H1 (cell line): ENCODE measurements at regions not wholly inside any gene's neighbourhood (a gene's known extent, or its start where the extent isn't known, plus 50 kb on each side); places are given as distances from the start of the nearest gene placed in this dataset.

Experiments
- CTCF ChIA-PET: fragments of 300-600 bp; sonication (Branson Sonifier 250); formaldehyde crosslinking; loops from one replicate; lab custom pipeline; 2021; ENCODE audit not compliant: partially characterized antibody; lab: Charles Lee
- POLR2A ChIA-PET: fragments of 300-600 bp; sonication (Branson Sonifier 250); formaldehyde crosslinking; loops from one replicate; lab custom pipeline; 2021; ENCODE audit warnings: inconsistent platforms; ENCODE audit not compliant: partially characterized antibody; lab: Charles Lee
- DNase-seq, 2 experiments: peaks; one replicate each; pipeline versions ENCODE4 v3.0.0 to v3.0.0-alpha.2; 2010 to 2022; ENCODE audit warnings: low spot score in 2 of 2, low read depth in 1 of 2, mixed read lengths in 1 of 2
- FAIRE-seq: peaks from 2 replicates; lab custom pipeline; 2011; peaks lifted over from hg19 to GRCh38; lab: Jason Lieb, UNC
- H2AFZ ChIP-seq: 2 replicates; pipeline ENCODE4 v1.8.1; 2012; ENCODE audit warnings: low read length, inconsistent platforms
- H2AK5ac ChIP-seq: 2 replicates; pipeline ENCODE4 v1.6.1; 2013; ENCODE audit warnings: low read depth, low read length
- H2BK120ac ChIP-seq: replicated peaks from 2 replicates; pipeline ENCODE3; 2013; ENCODE audit warnings: low read depth, low read length, inconsistent platforms
- H2BK12ac ChIP-seq: 2 replicates; pipeline ENCODE4 v1.6.1; 2013; ENCODE audit warnings: low read depth, low read length
- H2BK15ac ChIP-seq: 2 replicates; pipeline ENCODE4 v1.6.1; 2013; ENCODE audit warnings: low read length
- H2BK20ac ChIP-seq: 2 replicates; pipeline ENCODE4 v1.6.1; 2013; ENCODE audit warnings: low read length
- H2BK5ac ChIP-seq: 2 replicates; pipeline ENCODE4 v1.6.1; 2013; ENCODE audit warnings: low read depth, low read length
- H3K14ac ChIP-seq: 2 replicates; pipeline ENCODE4 v1.6.1; 2013; ENCODE audit warnings: inconsistent platforms; ENCODE audit not compliant: insufficient read length
- H3K18ac ChIP-seq: 2 replicates; pipeline ENCODE4 v1.6.1; 2013; ENCODE audit warnings: low read length; ENCODE audit errors: extremely low read depth
- H3K23ac ChIP-seq: 2 replicates; pipeline ENCODE4 v1.6.1; 2013; ENCODE audit warnings: inconsistent platforms; ENCODE audit not compliant: insufficient read length
- H3K23me2 ChIP-seq: 2 replicates; pipeline ENCODE4 v1.6.1; 2013; ENCODE audit warnings: low read depth, low read length
- H3K27ac ChIP-seq: 2 replicates; pipeline ENCODE4 v1.6.1; 2011; ENCODE audit warnings: low read depth, low read length, inconsistent platforms
- H3K27me3 ChIP-seq, 4 experiments: replicated peaks in 1 of 4; 1 replicate in 1 of 4; 2 replicates in 3 of 4; pipeline versions ENCODE4 v1.6.1 to v1.8.1; 2011 to 2013; ENCODE audit warnings: low read length in 3 of 4, mild to moderate bottlenecking in 3 of 4, inconsistent platforms in 2 of 4, mixed read lengths in 2 of 4, moderate library complexity in 1 of 4; ENCODE audit not compliant: control insufficient read depth in 3 of 4, insufficient read depth in 3 of 4; ENCODE audit errors: extremely low read depth in 1 of 4
- H3K36me3 ChIP-seq, 4 experiments: 2 replicates each; pipeline versions ENCODE4 v1.6.1 to v1.8.1; 2011 to 2013; ENCODE audit warnings: mild to moderate bottlenecking in 4 of 4, low read length in 3 of 4, moderate library complexity in 2 of 4, control low read depth in 1 of 4, inconsistent platforms in 1 of 4; ENCODE audit not compliant: insufficient read depth in 4 of 4, control insufficient read depth in 2 of 4
- H3K4ac ChIP-seq: replicated peaks from 2 replicates; pipeline ENCODE3; 2013; ENCODE audit warnings: low read length, low read depth, mixed read lengths, inconsistent platforms; ENCODE audit not compliant: insufficient read length
- H3K4me1 ChIP-seq, 4 experiments: replicated peaks in 1 of 4; 1 replicate in 1 of 4; 2 replicates in 3 of 4; pipeline versions ENCODE4 v1.6.1 to v1.8.1; 2011 to 2013; ENCODE audit warnings: low read length in 3 of 4, inconsistent platforms in 2 of 4, mixed read lengths in 1 of 4; ENCODE audit not compliant: insufficient read depth in 4 of 4, control insufficient read depth in 3 of 4
- H3K4me2 ChIP-seq, 2 experiments: 2 replicates each; pipeline versions ENCODE4 v1.6.1 to v1.8.1; 2011 to 2013; ENCODE audit warnings: low read depth in 2 of 2, low read length in 2 of 2, control low read depth in 1 of 2, inconsistent platforms in 1 of 2, mild to moderate bottlenecking in 1 of 2; ENCODE audit not compliant: insufficient read depth in 1 of 2
- H3K4me3 ChIP-seq, 4 experiments: fragments of 200-600, 300-600 bp in 1 of 4; sonication (generic), shearing (Covaris generic), sonication (Bioruptor Twin) in 1 of 4; 2 replicates each; pipeline versions ENCODE4 v1.5.1 to v1.8.1; 2011 to 2016; ENCODE audit warnings: low read length in 4 of 4, low read depth in 3 of 4, control low read depth in 2 of 4, inconsistent platforms in 2 of 4, mild to moderate bottlenecking in 2 of 4, mixed read lengths in 1 of 4, moderate library complexity in 1 of 4; ENCODE audit not compliant: insufficient read depth in 2 of 4; ENCODE audit errors: extremely low read depth in 1 of 4
- H3K56ac ChIP-seq: replicated peaks from 2 replicates; pipeline ENCODE3; 2013; ENCODE audit warnings: low read depth, mild to moderate bottlenecking, mixed read lengths, low read length, inconsistent platforms; ENCODE audit not compliant: insufficient read length
- H3K79me1 ChIP-seq: 2 replicates; pipeline ENCODE4 v1.6.1; 2013; ENCODE audit warnings: low read depth, low read length, control low read depth
- H3K79me2 ChIP-seq, 2 experiments: 2 replicates each; pipeline versions ENCODE4 v1.6.1 to v1.8.1; 2012 to 2013; ENCODE audit warnings: low read length in 2 of 2, mild to moderate bottlenecking in 2 of 2, inconsistent platforms in 1 of 2; ENCODE audit not compliant: insufficient read depth in 2 of 2, control insufficient read depth in 1 of 2
- H3K9ac ChIP-seq, 4 experiments: replicated peaks in 1 of 4; 1 replicate in 1 of 4; 2 replicates in 3 of 4; pipeline versions ENCODE4 v1.6.1 to v1.8.1; 2011 to 2013; ENCODE audit warnings: low read depth in 3 of 4, low read length in 3 of 4, control low read depth in 2 of 4, mild to moderate bottlenecking in 2 of 4, moderate library complexity in 2 of 4, inconsistent platforms in 1 of 4; ENCODE audit errors: extremely low read depth in 1 of 4
- H3K9me3 ChIP-seq, 2 experiments: 2 replicates each; pipeline versions ENCODE4 v1.6.1 to v1.8.1; 2012 to 2013; ENCODE audit warnings: mild to moderate bottlenecking in 2 of 2, moderate library complexity in 2 of 2, control low read depth in 1 of 2, inconsistent platforms in 1 of 2, low read depth in 1 of 2, low read length in 1 of 2, mixed read lengths in 1 of 2; ENCODE audit not compliant: insufficient read depth in 2 of 2
- H4K20me1 ChIP-seq, 2 experiments: replicated peaks in 1 of 2; 2 replicates each; pipeline versions ENCODE3 to v1.8.1; 2011 to 2013; ENCODE audit warnings: inconsistent platforms in 2 of 2, low read length in 2 of 2, mild to moderate bottlenecking in 1 of 2; ENCODE audit not compliant: insufficient read depth in 2 of 2, control insufficient read depth in 1 of 2
- H4K5ac ChIP-seq: 2 replicates; pipeline ENCODE4 v1.6.1; 2013; ENCODE audit warnings: low read length, low read depth, mixed read lengths, inconsistent platforms; ENCODE audit not compliant: insufficient read length
- H4K8ac ChIP-seq: 2 replicates; pipeline ENCODE4 v1.8.0; 2013; ENCODE audit warnings: mild to moderate bottlenecking, moderate library complexity, low read length, inconsistent platforms; ENCODE audit not compliant: insufficient read depth; ENCODE audit errors: extremely low read depth
- H4K91ac ChIP-seq: replicated peaks from 2 replicates; pipeline ENCODE3; 2013; ENCODE audit warnings: low read length, mixed read lengths, inconsistent platforms; ENCODE audit not compliant: insufficient read length
- E2F6 ChIP-seq: IDR thresholded peaks from 2 replicates; pipeline ENCODE4 v1.6.1; 2012; ENCODE audit warnings: inconsistent platforms
- EZH2 ChIP-seq: fragments of 200-600 bp; sonication (generic); IDR thresholded peaks from 2 replicates; pipeline ENCODE4 v1.7.1; 2012; ENCODE audit warnings: low read depth, mild to moderate bottlenecking, moderate library complexity, low read length, inconsistent platforms; ENCODE audit not compliant: severe bottlenecking
- RAD21 ChIP-seq, 2 experiments: IDR thresholded peaks in 1 of 2; conservative IDR thresholded peaks in 1 of 2; 2 replicates each; pipeline ENCODE4 v1.6.1; 2011; ENCODE audit warnings: low read depth in 2 of 2, low read length in 2 of 2, improper control_type of control experiment in 1 of 2, inconsistent platforms in 1 of 2, mild to moderate bottlenecking in 1 of 2, moderate library complexity in 1 of 2
- RXRA ChIP-seq: IDR thresholded peaks from 2 replicates; pipeline ENCODE4 v1.6.1; 2011; ENCODE audit warnings: low read depth, mild to moderate bottlenecking, low read length, moderate library complexity; ENCODE audit not compliant: insufficient read depth
- SIX5 ChIP-seq: IDR thresholded peaks from 2 replicates; pipeline ENCODE4 v1.6.1; 2011; ENCODE audit warnings: mild to moderate bottlenecking, low read depth, low read length
- whole genome bisulfite sequencing, 2 experiments: shearing (Covaris generic) in 1 of 2; methylation state at CpG; one replicate each; pipeline versions ENCODE4 v1.1.6 to v1.1.7; 2013 to 2015; ENCODE audit warnings: low lambda C conversion rate in 2 of 2, mixed read lengths in 2 of 2, inconsistent platforms in 1 of 2, low coverage in 1 of 2, missing lambda C conversion rate in 1 of 2; ENCODE audit not compliant: insufficient replicate concordance in 2 of 2, insufficient coverage in 1 of 2, insufficient read length in 1 of 2; ENCODE audit errors: extremely low coverage in 1 of 2, missing lambda C conversion rate in 1 of 2; 5-methylcytosine and 5-hydroxymethylcytosine counted together

- no peaks in the 10 kb centered on the region for H3K79me2 ChIP-seq
- no peak overlapping the region for H3K18ac ChIP-seq
- H4K8ac ChIP-seq: no peak overlapping the region
- H4K5ac ChIP-seq: no peak overlapping the region
- FAIRE-seq: no peak
- no peaks in the 10 kb centered on the region for H3K23me2 ChIP-seq
- no peak overlapping the region for H3K4ac ChIP-seq
- no peak overlapping the region for H4K91ac ChIP-seq
- 82% methylated on average over 1 of the region's 1 CpG; no CpG with 5 or more reads in 1 of the 2 experiments for WGBS, 2 experiments
- H2BK5ac ChIP-seq: no peak overlapping the region
- H2BK20ac ChIP-seq: no peak overlapping the region
- H4K20me1 ChIP-seq: no peaks in the 10 kb centered on the region
- H2BK15ac ChIP-seq: no peak overlapping the region
- no peak overlapping the region for H3K9ac ChIP-seq
- ChIA-PET CTCF (interaction anchor here (0.7 kb wide), 1 partner anchor 17 kb away, joined by 3 read pairs; no protein-coding TSS in a partner anchor), POLR2A (no interaction called here)
- TF ChIP-seq RAD21 (IDR thresholded peaks at IDR 0.05 in 1 of 2, conservative IDR thresholded peaks at IDR 0.05 in 1 of 2; ENCODE audit: low read depth in 2 of 2, low read length in 2 of 2) (no peak), SIX5 (no peak), EZH2 (no peak), RXRA (no peak), E2F6 (no peak)
- H3K27ac ChIP-seq: no peak overlapping the region
- no peak overlapping the region for H3K23ac ChIP-seq
- no peaks in the 10 kb centered on the region for H3K9me3 ChIP-seq
- H3K4me3 ChIP-seq: no peak overlapping the region
- H2AFZ ChIP-seq: no peak overlapping the region
- no peak overlapping the region for H2AK5ac ChIP-seq
- H3K4me1 ChIP-seq: no peaks in the 10 kb centered on the region
- H3K4me2 ChIP-seq: no peak overlapping the region
- H3K79me1 ChIP-seq: no peaks in the 10 kb centered on the region
- H3K36me3 ChIP-seq: no peaks in the 10 kb centered on the region
- no peak for DNase-seq
- H3K27me3 ChIP-seq: 0 out of 7 replicates have a peak, but pooled peaks cover 0 to under 1% (median 0%) of the 10 kb centered on the region in 4 experiments
- no peak overlapping the region for H3K56ac ChIP-seq
- no peak overlapping the region for H2BK12ac ChIP-seq
- no peak overlapping the region for H3K14ac ChIP-seq
- H2BK120ac ChIP-seq: no peak overlapping the region
Measured at GRCh38 chr21:15414057-15414456, 315.7 kb upstream of the USP25 start.
